A673 (cell line): ENCODE measurements at regions not wholly inside any gene's neighbourhood (a gene's known extent, or its start where the extent isn't known, plus 50 kb on each side); places are given as distances from the start of the nearest gene placed in this dataset.

ENCODE experiments used
- EZH2 ChIP-seq: fragments of 200-600 bp; sonication (generic); IDR thresholded peaks from 2 replicates; pipeline ENCODE4 v1.6.1; 2017; ENCODE audit warnings: borderline replicate concordance, low read depth, mild to moderate bottlenecking, mixed read lengths, antibody characterized with exemption, low read length; ENCODE audit not compliant: poor library complexity, severe bottlenecking
- TF ChIP-seq, protein P1 (sequence below): fragments of 300-800, 200-600 bp; sonication (generic); conservative IDR thresholded peaks from 2 replicates; pipeline ENCODE4 v1.5.1; 2017; ENCODE audit warnings: low read depth, mild to moderate bottlenecking, antibody characterized with exemption, low read length, moderate library complexity, mixed read lengths

DNA sequence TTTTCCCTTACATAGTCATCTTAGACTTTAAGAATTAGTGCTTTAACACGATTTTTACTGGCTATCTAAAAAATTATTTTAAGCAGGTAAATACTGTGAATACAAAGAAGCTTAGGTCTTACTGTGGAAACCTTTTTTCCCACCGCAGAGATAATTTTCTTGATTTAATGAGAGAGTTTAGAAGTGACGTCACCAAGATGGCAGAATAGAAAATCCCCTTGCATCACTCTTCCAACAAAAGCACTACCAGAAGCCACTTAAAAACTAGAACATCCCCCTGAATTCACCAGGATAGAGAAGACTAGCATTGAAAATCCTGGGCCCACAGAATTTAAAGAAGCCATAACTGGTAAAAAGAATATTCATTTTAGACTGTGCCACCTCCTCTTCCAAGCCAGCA, 375.4 kb upstream of the PTCHD4 start:
- TF ChIP-seq EZH2: no peak
- TF ChIP-seq, protein P1, sequence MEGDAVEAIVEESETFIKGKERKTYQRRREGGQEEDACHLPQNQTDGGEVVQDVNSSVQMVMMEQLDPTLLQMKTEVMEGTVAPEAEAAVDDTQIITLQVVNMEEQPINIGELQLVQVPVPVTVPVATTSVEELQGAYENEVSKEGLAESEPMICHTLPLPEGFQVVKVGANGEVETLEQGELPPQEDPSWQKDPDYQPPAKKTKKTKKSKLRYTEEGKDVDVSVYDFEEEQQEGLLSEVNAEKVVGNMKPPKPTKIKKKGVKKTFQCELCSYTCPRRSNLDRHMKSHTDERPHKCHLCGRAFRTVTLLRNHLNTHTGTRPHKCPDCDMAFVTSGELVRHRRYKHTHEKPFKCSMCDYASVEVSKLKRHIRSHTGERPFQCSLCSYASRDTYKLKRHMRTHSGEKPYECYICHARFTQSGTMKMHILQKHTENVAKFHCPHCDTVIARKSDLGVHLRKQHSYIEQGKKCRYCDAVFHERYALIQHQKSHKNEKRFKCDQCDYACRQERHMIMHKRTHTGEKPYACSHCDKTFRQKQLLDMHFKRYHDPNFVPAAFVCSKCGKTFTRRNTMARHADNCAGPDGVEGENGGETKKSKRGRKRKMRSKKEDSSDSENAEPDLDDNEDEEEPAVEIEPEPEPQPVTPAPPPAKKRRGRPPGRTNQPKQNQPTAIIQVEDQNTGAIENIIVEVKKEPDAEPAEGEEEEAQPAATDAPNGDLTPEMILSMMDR: no peak
